ENCODE measurements at regions not wholly inside any gene's neighbourhood (a gene's known extent, or its start where the extent isn't known, plus 50 kb on each side); places are given as distances from the start of the nearest gene placed in this dataset.

DNA sequence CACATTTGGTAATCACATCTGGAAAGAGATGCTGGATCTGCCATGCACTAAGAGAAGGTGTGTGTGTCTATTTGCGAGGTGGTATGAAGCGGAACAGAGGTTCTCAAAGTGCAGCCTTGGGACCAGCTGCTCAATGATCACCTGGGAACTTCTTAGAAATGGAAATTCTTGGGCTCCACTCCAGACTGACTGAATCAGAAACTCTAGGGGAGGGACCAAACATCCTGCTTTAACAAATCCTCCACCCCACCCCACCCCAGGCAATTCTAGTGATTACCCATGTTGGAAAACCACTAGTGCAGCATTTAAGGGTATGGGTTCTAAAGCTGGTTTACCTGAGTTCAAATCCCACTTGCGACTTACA is 143.9 kb upstream of the JUN start:
- no peak overlapping the region for H4K91ac ChIP-seq (replicated peaks; ENCODE audit: insufficient read length, low read length)
- FAIRE-seq (no peak), DNase-seq (ENCODE audit: low read depth in 1 of 2, low spot score in 2 of 2) (no peak)
- no peaks in the 10 kb centered on the region for H3K27me3 ChIP-seq (replicated peaks in 1 of 4; ENCODE audit: control insufficient read depth in 3 of 4, extremely low read depth in 1 of 4, insufficient read depth in 3 of 4, low read length in 3 of 4)
- no peak overlapping the region for H3K9ac ChIP-seq (replicated peaks in 1 of 4; ENCODE audit: extremely low read depth in 1 of 4, low read depth in 3 of 4, low read length in 3 of 4)
- H3K36me3 ChIP-seq (ENCODE audit: control insufficient read depth in 2 of 4, insufficient read depth in 4 of 4, low read length in 3 of 4): no peaks in the 10 kb centered on the region
- H4K5ac ChIP-seq (ENCODE audit: insufficient read length, low read depth, low read length): no peak overlapping the region
- H3K79me1 ChIP-seq (ENCODE audit: low read depth, low read length): no peaks in the 10 kb centered on the region
- no peak overlapping the region for H2BK120ac ChIP-seq (replicated peaks; ENCODE audit: low read depth, low read length)
- no peak overlapping the region for H2BK20ac ChIP-seq (ENCODE audit: low read length)
- H2AK5ac ChIP-seq (ENCODE audit: low read depth, low read length): no peak overlapping the region
- no peak overlapping the region for H2BK15ac ChIP-seq (ENCODE audit: low read length)
- no peak overlapping the region for H3K56ac ChIP-seq (replicated peaks; ENCODE audit: insufficient read length, low read depth, low read length)
- no peaks in the 10 kb centered on the region for H4K20me1 ChIP-seq (replicated peaks in 1 of 2; ENCODE audit: control insufficient read depth in 1 of 2, insufficient read depth in 2 of 2, low read length in 2 of 2)
- ChIA-PET POLR2A (ENCODE audit: partially characterized antibody) (no interaction called here), CTCF (ENCODE audit: partially characterized antibody) (interaction anchor here (0.8 to 0.9 kb wide), 2 partner anchors 25 to 771 kb away, joined by 3 read pairs; no protein-coding TSS in a partner anchor)
- WGBS, 2 experiments (ENCODE audit: extremely low coverage in 1 of 2, insufficient coverage in 1 of 2, insufficient read length in 1 of 2, insufficient replicate concordance in 2 of 2, low coverage in 1 of 2, low lambda C conversion rate in 2 of 2, missing lambda C conversion rate in 1 of 2): 89% methylated on average over 3 of the region's 3 CpGs; no CpG with 5 or more reads in 1 of the 2 experiments
- no peak overlapping the region for H2BK5ac ChIP-seq (ENCODE audit: low read depth, low read length)
- no peak overlapping the region for H3K23ac ChIP-seq (ENCODE audit: insufficient read length)
- H3K27ac ChIP-seq (ENCODE audit: low read depth, low read length): no peak overlapping the region
- H3K18ac ChIP-seq (ENCODE audit: extremely low read depth, low read length): no peak overlapping the region
- no peak overlapping the region for H3K14ac ChIP-seq (ENCODE audit: insufficient read length)
- no peaks in the 10 kb centered on the region; the same call in 1 of the 2 replicates for H3K23me2 ChIP-seq (ENCODE audit: low read depth, low read length)
- no peak overlapping the region for H3K4ac ChIP-seq (replicated peaks; ENCODE audit: insufficient read length, low read depth, low read length)
- no peak overlapping the region for H3K4me3 ChIP-seq (ENCODE audit: extremely low read depth in 1 of 4, insufficient read depth in 2 of 4, low read depth in 3 of 4, low read length in 4 of 4)
- H3K4me1 ChIP-seq (replicated peaks in 1 of 4; ENCODE audit: control insufficient read depth in 3 of 4, insufficient read depth in 4 of 4, low read length in 3 of 4): peaks cover 0 to 2% (median 0%) of the 10 kb centered on the region in 4 experiments; a peak in 1 of 7 replicates
- H4K8ac ChIP-seq (ENCODE audit: extremely low read depth, insufficient read depth, low read length): no peak overlapping the region
- no peak overlapping the region for H3K4me2 ChIP-seq (ENCODE audit: insufficient read depth in 1 of 2, low read depth in 2 of 2, low read length in 2 of 2)
- no peak overlapping the region for H2BK12ac ChIP-seq (ENCODE audit: low read depth, low read length)
- no peaks in the 10 kb centered on the region for H3K9me3 ChIP-seq (ENCODE audit: insufficient read depth in 2 of 2, low read depth in 1 of 2, low read length in 1 of 2)
- H3K79me2 ChIP-seq (ENCODE audit: control insufficient read depth in 1 of 2, insufficient read depth in 2 of 2, low read length in 2 of 2): no peaks in the 10 kb centered on the region
- no peak overlapping the region for H2AFZ ChIP-seq (ENCODE audit: low read length)
- no peak for TF ChIP-seq HDAC2 (IDR thresholded peaks at IDR 0.05; ENCODE audit: borderline replicate concordance in 1 of 2, low read depth in 2 of 2, low read length in 2 of 2)
- no peak for TF ChIP-seq ASH2L (IDR thresholded peaks at IDR 0.05; ENCODE audit: low read length)
- no peak for TF ChIP-seq CEBPB (IDR thresholded peaks at IDR 0.05; ENCODE audit: low read depth, low read length)
- no peak for TF ChIP-seq CHD2 (IDR thresholded peaks at IDR 0.05; ENCODE audit: low read length)
- no peak for TF ChIP-seq TCF12 (IDR thresholded peaks at IDR 0.05; ENCODE audit: low read depth, low read length)
- no peak for TF ChIP-seq CBX8 (IDR thresholded peaks at IDR 0.05; ENCODE audit: borderline replicate concordance, low read depth, low read length)

Measured in H1 (cell line).